D721Med (cell line): ENCODE measurements at regions not wholly inside any gene's neighbourhood (a gene's known extent, or its start where the extent isn't known, plus 50 kb on each side); places are given as distances from the start of the nearest gene placed in this dataset.

Source experiments
- DNase-seq: peaks from one replicate; pipeline ENCODE4 v3.0.0; 2011; ENCODE audit warnings: low spot score; ENCODE audit not compliant: insufficient read length
- FAIRE-seq: peaks from 2 replicates; lab custom pipeline; 2011; peaks lifted over from hg19 to GRCh38; lab: Jason Lieb, UNC
- TF ChIP-seq, protein P1 (sequence below): IDR thresholded peaks from 2 replicates; pipeline ENCODE4 v1.5.1; 2012; ENCODE audit warnings: mild to moderate bottlenecking, control low read depth; ENCODE audit not compliant: insufficient read depth; ENCODE audit errors: missing control alignments

GRCh38 chr2:142472382-142472781, 341.6 kb upstream of the LRP1B start:
- no peak for DNase-seq
- TF ChIP-seq, protein P1, sequence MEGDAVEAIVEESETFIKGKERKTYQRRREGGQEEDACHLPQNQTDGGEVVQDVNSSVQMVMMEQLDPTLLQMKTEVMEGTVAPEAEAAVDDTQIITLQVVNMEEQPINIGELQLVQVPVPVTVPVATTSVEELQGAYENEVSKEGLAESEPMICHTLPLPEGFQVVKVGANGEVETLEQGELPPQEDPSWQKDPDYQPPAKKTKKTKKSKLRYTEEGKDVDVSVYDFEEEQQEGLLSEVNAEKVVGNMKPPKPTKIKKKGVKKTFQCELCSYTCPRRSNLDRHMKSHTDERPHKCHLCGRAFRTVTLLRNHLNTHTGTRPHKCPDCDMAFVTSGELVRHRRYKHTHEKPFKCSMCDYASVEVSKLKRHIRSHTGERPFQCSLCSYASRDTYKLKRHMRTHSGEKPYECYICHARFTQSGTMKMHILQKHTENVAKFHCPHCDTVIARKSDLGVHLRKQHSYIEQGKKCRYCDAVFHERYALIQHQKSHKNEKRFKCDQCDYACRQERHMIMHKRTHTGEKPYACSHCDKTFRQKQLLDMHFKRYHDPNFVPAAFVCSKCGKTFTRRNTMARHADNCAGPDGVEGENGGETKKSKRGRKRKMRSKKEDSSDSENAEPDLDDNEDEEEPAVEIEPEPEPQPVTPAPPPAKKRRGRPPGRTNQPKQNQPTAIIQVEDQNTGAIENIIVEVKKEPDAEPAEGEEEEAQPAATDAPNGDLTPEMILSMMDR = no peak
- no peak for FAIRE-seq

GRCh38 chr2:142467321-142467720, 336.5 kb upstream of the LRP1B start:
- DNase-seq (no peak), FAIRE-seq (no peak)
- TF ChIP-seq, protein P1 = no peak

DNA sequence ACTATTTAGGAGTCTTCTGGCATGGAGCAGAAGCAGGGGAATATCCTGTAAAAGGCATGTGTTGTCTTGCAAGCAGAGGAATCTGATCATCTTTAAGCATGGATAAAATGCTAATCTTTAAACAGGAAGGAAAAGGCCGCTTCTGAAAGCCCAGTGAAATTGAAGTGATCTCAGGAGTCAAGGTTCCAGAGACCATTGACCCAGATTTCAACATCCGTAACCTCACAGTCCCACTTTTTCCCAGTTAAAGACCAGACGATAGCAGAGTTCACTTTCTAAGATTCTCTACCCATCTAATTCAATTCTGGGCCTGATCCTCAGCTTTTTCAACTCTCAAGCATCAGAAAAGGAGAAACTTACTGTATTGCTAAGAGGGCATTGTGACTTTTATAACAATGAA, 332.2 kb upstream of the LRP1B start:
- FAIRE-seq (no peak), DNase-seq (no peak)
- TF ChIP-seq, protein P1 = no peak

- no peak for FAIRE-seq
- TF ChIP-seq, protein P1 = no peak
Observed at GRCh38 chr2:142462306-142462705, 331.5 kb upstream of the LRP1B start.

GRCh38 chr2:142445551-142446072, 314.8 kb upstream of the LRP1B start:
- TF ChIP-seq, protein P1 = no peak
- FAIRE-seq = no peak
- DNase-seq = no peak

More at GRCh38 chr2:142462306-142462705, 331.5 kb upstream of the LRP1B start:
- no peak for DNase-seq

GRCh38 chr2:142445023-142445422, 314.2 kb upstream of the LRP1B start:
- FAIRE-seq = no peak
- TF ChIP-seq, protein P1 = no peak
- no peak for DNase-seq

DNA sequence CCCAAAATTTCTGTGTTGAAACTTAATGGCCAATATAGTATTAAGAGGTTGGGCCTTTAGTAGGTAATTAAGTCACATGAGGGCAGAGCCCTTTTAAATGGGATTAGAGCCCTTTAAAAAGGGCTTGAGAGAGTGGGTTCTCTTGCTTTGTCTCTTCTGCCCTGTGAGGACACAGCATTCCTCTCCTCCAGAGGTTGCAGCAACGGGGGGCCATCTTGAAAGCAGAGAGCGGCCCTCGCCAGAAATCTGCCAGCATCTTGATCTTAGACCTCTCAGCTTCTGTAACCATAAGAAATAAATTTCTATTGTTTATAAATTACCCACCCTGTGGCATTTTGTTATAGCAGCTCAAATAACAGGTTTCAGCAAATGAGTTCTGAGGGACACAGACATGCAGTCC, 305.0 kb upstream of the LRP1B start:
- FAIRE-seq = no peak
- DNase-seq = no peak

More for the DNA sequence above, 305.0 kb upstream of the LRP1B start:
- TF ChIP-seq, protein P1 = no peak
